CD4-positive, alpha-beta T cell treated with Interleukin-12 subunit alpha and Interleukin-12 subunit beta, for 1 hour (primary cell): ENCODE measurements at regions not wholly inside any gene's neighbourhood (a gene's known extent, or its start where the extent isn't known, plus 50 kb on each side); places are given as distances from the start of the nearest gene placed in this dataset.
"Not testable (repeated sequence)": the region's sequence is repeated elsewhere in the genome, so short reads cannot be mapped to it uniquely, and the experiment has no call there.

Experiments
- DNase-seq: peaks from one replicate; pipeline ENCODE4 v3.0.0-alpha.2; 2020

DNA sequence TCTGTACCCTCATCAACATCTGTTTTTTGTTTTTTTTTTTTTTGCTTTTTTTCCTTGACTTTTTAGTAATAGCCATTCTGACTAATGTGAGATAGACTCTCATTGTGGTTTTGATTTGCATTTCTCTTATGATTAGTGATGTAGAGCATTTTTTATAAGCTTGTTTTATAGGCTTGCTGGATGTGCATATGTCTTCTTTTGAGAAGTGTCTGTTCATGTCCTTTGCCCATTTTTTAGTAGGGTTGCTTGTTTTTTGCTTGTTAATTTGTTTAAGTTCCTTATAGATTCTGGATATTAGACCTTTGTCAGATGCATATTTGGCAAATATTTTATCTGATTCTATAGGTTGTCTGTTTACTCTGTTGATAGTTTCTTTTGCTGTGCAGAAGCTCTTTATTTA, 53.5 kb upstream of the FAR1 start:
- not testable (repeated sequence) for DNase-seq

DNA sequence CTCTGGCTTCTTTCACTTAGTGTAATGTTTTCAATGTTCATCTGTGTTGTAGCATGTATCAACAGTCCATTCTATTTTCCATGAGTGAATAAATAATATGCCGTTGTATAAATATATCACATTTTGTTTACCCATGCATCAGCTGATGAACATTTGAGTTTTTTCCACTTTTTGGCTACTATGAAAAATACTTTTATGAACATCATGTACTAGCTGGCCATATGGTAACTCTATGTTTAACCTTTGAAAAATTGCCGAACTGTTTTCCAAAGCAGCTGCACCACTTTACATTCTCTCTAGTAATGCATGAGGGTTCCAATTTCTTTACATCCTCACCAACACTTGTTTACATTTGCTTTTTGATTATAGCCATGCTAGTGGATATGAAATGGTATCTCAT, 59.8 kb upstream of the FAR1 start:
- no peak for DNase-seq

DNA sequence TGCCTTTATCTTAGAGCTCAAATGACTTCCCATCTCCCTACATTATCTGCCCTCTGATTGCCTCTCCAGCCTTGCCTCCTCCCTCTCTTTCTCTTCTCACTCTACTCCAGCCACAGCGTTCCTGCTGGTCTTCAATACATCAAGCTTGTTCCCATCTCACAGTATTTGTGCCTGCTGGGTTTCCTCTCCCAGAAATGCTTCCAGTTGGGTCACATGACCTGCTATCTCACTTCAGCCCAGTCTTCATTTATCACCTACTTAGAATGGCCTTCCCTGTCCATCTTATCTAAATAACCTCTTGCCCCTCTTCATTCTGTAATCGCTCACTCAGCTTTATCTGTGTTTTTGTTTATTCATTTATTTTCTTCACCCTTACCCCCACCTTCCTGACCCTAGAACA, 61.8 kb upstream of the FAR1 start:
- no peak for DNase-seq

DNA sequence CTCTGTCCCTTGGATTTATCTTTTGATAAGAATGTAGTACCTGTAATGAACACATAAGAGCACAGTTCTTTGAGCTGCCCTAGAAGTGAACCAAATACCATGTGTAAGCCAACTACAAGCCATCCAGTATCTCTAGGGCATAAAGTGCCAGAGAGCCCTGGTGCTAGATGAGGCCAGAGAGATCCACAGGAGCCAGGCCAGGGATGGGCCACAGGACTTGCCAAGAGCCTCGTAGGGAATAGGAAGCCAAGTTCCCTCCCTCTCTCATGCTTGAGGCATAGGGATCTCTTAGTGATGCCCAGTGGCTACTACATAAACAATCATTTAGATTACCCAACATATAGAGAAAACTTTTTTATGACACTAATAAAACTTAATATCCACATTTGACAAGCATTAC, 64.8 kb upstream of the FAR1 start:
- no peak for DNase-seq

DNA sequence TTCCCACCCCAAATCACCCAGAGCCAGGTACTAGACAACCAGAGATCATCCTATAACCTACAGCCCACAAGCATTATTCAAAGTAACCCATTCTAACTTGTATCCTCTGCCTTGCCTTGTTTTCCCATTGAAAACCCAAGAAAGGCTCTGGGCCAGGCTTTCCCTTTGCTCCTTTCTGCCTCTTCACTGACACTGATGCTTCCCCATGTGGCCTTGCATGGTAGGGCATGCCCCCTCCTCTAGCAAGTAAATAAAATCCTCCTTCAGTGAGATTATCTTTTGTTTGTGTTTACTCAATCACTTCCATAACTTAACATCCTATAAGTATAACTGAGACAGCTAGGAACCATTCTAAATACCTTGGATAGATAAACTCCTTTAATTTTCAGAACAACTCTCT, 65.6 kb upstream of the FAR1 start:
- no peak for DNase-seq

DNA sequence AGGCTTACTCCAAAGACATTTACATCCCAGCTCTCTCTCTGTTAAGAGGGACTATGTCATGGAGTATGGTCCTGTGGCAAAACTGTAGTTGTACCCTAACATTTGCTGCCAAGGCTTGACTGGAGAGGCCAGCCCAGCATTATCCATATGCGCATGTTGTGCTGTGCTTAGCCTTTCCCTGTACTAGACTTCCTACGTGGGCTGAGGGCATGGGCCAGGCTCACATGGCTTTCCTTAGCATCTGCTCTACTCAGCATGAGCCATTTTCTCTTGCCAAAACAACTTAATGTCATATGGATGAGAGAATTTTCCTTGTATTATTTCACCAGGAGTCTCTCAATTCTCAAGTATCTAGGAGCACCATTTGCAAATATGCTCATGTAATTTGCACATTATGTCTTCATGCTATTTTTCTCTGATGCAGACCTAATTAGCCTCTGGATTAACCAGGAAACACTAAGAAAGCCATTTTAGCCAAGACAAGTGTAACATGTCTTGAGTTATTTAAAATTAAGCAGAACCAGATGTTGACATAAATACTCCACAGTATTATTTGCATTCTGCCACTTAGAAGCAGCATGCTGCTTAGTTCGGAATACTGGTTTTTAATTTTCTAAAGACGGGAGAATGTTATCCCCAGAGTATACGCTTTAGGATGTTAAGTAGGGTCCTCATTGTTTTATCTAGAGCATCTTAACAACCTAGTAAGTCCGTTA, 71.7 kb upstream of the FAR1 start:
- no peak for DNase-seq

DNA sequence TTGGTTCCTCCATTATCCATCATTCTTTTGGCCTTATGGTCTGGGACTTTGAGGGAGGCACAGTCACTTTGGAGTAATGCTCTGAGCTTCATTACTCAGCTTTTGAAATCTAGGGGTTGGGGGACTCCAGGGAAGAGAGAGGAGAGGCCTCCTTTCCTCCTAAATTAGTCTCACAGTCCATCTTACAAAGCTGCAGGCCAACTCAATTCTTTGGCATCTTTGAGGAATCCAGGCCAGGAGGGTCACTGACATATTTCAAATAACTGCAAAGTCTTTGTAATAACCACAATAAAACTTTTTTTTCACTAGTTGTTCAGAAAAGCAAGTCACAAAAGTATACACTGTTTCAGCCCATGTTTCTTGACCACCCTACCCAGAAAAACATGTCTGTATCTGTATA, 73.3 kb upstream of the FAR1 start:
- DNase-seq = no peak

DNA sequence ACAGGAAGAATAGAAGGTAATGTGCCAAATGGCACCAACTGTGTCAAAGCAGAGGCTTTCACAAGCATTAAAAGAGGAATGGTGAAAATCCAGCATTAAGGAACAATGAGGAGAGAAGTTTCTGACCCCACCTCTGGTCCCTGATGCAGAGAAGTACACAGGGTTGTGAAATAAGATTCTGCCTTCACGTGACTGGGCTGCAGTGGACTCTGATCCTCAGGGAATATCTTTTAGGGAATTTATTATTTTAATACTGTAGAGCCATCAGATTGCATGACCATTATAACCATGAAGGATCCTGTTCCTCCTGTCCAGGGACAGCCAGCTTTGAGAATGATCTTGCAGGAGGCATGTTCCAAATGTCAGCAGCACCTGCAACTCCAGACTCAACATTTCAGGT, 74.4 kb upstream of the FAR1 start:
- no peak for DNase-seq

DNA sequence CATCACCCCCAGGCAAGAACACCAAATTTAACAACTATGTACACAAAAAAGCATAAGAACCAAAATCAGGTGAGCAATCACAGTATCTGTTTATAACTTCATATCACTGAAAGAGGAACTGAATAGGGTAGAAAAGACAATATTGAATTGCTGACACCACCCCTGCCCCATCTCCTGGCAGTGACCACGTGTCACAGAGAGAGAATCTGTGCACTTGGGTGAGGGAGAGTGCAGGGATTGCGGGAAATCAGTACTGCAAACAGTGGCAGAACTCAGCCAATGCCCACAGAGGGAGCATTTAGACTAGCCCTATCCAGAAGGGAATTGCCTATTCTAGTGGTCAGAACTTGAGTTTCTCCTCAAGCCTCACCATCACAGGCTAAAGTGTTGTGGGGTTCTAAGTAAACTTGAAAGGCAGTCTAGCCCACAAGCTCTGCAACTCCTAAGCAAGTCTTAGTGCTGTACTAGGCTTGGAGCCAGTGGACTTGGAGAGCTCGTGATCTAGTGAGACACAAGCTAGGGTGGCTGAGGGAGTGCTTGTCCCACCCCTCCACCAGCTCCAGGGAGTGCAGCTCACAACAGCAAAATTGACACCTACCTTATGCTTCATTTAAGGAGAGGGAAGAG, 82.8 kb upstream of the PTH start:
- DNase-seq = no peak

DNA sequence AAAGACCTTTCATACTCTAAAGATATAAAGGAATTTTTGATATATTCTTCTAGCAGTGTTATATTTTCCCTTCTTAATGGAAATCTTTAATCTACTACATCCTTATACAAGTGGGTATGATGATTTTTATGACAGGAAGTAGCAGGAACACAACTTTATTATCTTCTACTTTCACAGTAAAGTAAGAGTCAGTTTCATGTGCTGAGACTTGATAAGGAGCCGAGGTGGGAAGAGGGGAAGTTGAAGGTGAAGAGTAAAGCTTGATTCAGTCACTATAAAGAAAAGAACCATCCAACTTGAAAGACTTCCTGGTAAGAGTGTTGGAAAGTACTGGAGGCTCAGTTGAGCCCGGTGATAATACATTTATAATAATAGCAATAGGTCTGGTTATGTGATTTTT, 82.1 kb upstream of the PTH start:
- DNase-seq = no peak

DNA sequence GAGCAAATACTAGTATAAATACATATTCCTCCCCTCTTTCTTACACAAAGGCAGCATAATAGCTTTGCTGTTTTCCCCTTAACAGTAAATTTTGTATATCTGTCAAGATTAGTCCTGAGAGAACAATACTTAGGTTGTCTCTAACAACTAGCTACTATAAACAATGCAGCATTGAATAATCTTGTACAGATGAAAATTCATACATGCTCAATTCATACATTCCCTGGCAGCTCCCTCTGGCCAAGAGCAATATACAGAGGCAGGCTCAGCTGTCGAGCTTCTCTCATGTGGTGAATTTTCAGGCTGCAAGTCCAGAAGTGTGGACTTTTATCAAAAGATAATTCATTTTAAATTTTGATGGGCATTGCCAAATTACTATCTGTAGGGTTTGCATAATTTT, 81.2 kb upstream of the PTH start:
- no peak for DNase-seq

DNA sequence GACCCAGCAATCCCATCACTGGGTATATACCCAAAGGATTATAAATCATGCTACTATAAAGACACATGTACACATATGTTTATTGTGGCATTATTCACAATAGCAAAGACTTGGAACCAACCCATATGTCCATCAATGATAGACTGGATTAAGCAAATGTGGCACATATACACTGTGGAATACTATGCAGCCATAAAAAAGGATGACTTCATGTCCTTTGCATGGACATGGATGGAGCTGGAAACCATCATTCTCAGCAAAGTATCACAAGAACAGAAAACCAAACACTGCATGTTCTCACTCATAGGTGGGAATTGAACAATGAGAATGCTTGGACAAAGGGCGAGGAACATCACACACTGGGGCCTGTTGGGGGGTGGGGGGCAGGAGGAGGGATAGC, 79.6 kb upstream of the PTH start:
- not testable (repeated sequence) for DNase-seq

DNA sequence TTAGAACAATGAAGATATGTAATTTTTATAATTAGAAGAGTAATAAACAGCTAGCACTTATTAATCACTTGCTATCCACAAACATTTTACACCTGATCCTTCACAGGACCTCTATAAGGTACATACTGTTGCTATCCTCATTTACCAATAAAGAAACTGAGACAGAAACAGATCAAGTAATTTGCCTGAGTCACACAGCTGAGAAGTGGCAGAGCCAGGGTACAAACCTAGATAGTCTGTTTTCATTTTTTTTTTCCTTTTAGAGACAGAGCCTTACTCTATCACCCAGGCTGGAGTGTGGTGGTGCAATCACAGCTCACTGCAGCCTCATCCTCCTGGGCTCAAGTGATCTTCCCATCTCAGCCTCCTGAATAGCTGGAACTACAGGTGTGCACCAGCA, 71.8 kb upstream of the PTH start:
- no peak for DNase-seq

DNA sequence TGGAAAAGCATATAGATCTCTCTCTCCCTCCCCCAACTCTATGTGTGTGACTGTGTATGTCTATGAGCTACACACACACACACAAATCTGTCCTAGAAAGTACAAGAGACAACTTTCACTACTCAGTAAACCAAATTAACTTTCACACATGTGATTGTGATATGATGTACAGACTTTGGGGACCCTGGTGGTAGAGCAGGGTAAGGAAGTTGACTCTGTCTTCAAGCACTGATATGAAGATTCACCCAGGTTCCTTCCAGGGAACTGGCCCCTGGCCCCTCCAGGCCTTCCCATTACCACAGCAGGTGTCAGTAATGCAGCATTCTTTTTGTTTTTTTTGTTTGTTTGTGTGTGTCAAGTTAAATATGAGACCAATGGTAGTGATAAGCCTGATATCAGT, 66.1 kb upstream of the PTH start:
- DNase-seq = no peak

DNA sequence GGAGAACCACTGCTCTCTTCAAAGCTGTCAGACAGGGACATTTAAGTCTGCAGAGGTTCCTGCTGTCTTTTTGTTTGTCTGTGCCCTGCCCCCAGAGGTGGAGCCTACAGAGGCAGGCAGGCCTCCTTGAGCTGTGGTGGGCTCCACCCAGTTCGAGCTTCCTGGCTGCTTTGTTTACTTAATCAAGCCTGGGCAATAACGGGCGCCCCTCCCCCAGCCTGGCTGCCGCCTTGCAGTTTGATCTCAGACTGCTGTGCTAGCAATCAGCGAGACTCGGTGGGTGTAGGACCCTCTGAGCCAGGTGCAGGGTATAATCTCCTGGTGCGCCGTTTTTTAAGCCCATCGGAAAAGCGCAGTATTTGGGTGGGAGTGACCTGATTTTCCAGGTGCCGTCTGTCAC, 64.5 kb upstream of the PTH start:
- peak; percentile 8 for DNase-seq

DNA sequence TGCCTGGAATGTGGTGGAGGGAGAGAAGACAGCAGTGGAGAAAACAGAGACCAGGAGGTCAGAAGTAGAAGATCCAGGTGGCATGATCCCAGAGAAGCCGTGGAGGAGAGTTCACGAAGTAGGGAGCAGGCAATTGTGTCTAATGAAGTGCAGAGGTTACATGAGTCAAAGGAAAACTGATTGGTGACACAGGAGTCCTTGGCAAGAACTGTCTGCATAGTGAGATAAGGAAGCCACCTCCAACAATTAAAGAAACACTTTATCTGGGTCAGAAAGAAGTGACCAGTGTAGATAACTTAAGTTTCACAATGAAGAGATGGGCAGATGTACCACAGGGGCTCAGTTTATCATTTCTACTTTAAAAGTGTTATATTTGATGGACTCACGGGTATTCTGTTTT, 57.0 kb upstream of the PTH start:
- no peak for DNase-seq

DNA sequence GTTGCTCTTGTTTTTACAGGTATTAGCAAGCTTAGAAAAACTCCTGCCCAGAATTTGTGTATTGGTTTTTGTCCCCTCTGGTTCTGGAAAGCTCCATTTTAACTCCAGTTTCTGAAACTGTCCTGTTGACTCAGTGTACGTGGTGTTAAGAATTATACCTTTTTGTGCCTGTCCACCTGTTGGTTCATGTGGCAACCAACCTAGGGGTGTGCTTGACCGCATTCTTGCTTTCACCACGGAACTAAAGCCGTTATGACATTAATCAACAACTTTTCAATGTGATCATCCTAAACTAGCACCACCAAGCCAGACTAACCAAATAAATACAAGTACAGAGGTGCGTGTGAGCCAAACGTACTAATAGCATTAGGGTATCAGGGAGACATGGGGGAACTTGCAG, 56.0 kb upstream of the PTH start:
- no peak for DNase-seq

DNA sequence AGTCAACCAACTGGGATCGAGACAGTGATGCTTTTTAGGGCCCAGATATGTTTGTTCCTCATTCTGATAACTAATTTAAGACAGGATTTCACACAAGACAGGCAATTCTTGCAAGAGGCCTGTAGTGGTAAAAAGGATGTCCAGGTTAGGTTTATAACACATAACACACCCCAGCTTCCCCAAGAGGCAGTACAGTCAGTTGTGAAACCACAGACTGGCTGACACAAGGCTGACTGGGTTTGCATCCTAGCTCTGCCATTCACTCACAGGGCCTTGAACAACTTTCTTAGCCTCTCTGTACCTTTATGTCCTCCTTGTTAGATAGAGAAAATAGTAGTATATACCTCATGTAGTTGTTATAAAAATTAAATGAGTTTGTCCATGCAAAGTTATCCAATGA, 55.0 kb upstream of the PTH start:
- peak; percentile 20 for DNase-seq

DNA sequence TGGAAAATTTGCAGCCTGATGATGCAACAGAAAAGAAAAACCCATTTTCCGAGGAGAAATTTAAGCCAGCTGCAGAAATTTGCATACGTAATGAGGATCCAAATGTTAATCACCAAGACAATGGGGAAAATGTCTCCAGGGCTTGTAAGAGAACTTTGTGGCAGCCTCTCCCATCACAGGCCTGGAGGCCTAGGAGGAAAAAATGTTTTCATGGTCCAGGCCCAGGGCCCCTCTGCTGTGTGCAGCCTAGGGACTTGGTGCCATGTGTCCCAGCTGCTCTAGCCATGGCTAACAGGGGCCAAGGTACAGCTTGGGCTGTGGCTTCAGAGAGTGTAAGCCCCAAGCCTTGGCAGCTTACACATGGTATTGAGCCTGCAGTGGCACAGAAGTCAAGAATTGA, 50.3 kb upstream of the PTH start:
- DNase-seq = not testable (repeated sequence)
